ENCODE measurements at regions not wholly inside any gene's neighbourhood (a gene's known extent, or its start where the extent isn't known, plus 50 kb on each side); places are given as distances from the start of the nearest gene placed in this dataset.

DNA sequence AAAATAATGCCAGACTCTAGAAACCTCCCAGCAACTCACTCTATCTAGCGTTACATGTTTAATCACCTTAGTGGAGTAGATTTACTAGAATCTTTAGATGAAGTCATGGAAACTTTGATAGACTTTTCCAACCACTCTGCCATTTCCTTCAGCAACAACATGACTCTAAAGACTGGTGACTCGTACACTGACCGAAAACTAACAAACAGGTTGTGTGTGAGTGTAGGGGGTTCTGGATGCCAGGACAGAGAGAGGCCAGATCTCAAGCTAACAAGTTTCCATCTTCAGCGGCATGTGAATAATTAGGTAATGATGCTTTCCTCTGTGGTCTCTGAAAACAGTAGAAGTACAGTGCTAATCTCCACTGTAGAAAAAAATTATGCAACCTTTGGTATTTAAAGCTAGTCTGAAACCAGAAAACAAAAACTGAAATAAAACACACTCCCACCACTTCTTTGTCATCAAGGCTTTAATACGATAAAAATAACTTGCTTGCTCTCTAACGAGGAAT, 286.4 kb downstream of the PRDM5 start:
- H3K27ac ChIP-seq = no peak overlapping the region
- no peaks in the 10 kb centered on the region for H3K9me3 ChIP-seq
- DNase-seq (ENCODE audit: low read depth in 1 of 2, low spot score in 1 of 2) (no peak), FAIRE-seq (no peak), ATAC-seq (no peak)
- CTCF ChIA-PET = no interaction called here
- H3K4me2 ChIP-seq = no peak overlapping the region
- POLR2A ChIA-PET = no interaction called here
- 50% methylated on average over 6 of the region's 6 CpGs for WGBS (ENCODE audit: missing lambda C conversion rate)
- TF ChIP-seq EP300 (IDR thresholded peaks at IDR 0.05) (no peak), ZNF302 (CRISPR knock-in tag; IDR thresholded peaks at IDR 0.05) (no peak), FOXS1 (CRISPR knock-in tag; IDR thresholded peaks at IDR 0.05) (no peak), CBX8 (IDR thresholded peaks at IDR 0.05) (no peak), RFX5 (IDR thresholded peaks at IDR 0.05) (no peak), HOXA7 (CRISPR knock-in tag; IDR thresholded peaks at IDR 0.05) (no peak), HOXB5 (CRISPR knock-in tag; IDR thresholded peaks at IDR 0.05) (no peak), HDAC2 (IDR thresholded peaks at IDR 0.05) (no peak), GATA3 (IDR thresholded peaks at IDR 0.05; ENCODE audit: borderline replicate concordance) (no peak), POLR2AphosphoS2 (conservative IDR thresholded peaks at IDR 0.05; ENCODE audit: low read length) (no peak), SREBF2 (IDR thresholded peaks at IDR 0.05) (no peak), POLR2A (IDR thresholded peaks at IDR 0.05; ENCODE audit: low read length) (no peak), RNF2 (IDR thresholded peaks at IDR 0.05; ENCODE audit: borderline replicate concordance, low read depth) (no peak), TP53 (CRISPR knock-in tag; IDR thresholded peaks at IDR 0.05) (no peak)
- TF ChIP-seq, protein P1, sequence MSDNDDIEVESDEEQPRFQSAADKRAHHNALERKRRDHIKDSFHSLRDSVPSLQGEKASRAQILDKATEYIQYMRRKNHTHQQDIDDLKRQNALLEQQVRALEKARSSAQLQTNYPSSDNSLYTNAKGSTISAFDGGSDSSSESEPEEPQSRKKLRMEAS (IDR thresholded peaks at IDR 0.05) = no peak
- TF ChIP-seq, protein P2, sequence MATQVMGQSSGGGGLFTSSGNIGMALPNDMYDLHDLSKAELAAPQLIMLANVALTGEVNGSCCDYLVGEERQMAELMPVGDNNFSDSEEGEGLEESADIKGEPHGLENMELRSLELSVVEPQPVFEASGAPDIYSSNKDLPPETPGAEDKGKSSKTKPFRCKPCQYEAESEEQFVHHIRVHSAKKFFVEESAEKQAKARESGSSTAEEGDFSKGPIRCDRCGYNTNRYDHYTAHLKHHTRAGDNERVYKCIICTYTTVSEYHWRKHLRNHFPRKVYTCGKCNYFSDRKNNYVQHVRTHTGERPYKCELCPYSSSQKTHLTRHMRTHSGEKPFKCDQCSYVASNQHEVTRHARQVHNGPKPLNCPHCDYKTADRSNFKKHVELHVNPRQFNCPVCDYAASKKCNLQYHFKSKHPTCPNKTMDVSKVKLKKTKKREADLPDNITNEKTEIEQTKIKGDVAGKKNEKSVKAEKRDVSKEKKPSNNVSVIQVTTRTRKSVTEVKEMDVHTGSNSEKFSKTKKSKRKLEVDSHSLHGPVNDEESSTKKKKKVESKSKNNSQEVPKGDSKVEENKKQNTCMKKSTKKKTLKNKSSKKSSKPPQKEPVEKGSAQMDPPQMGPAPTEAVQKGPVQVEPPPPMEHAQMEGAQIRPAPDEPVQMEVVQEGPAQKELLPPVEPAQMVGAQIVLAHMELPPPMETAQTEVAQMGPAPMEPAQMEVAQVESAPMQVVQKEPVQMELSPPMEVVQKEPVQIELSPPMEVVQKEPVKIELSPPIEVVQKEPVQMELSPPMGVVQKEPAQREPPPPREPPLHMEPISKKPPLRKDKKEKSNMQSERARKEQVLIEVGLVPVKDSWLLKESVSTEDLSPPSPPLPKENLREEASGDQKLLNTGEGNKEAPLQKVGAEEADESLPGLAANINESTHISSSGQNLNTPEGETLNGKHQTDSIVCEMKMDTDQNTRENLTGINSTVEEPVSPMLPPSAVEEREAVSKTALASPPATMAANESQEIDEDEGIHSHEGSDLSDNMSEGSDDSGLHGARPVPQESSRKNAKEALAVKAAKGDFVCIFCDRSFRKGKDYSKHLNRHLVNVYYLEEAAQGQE (IDR thresholded peaks at IDR 0.05) = no peak
- TF ChIP-seq, protein P3, sequence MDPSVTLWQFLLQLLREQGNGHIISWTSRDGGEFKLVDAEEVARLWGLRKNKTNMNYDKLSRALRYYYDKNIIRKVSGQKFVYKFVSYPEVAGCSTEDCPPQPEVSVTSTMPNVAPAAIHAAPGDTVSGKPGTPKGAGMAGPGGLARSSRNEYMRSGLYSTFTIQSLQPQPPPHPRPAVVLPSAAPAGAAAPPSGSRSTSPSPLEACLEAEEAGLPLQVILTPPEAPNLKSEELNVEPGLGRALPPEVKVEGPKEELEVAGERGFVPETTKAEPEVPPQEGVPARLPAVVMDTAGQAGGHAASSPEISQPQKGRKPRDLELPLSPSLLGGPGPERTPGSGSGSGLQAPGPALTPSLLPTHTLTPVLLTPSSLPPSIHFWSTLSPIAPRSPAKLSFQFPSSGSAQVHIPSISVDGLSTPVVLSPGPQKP (IDR thresholded peaks at IDR 0.05; ENCODE audit: low read depth, low read length) = no peak
- no peak overlapping the region for H3K4me3 ChIP-seq
- no peaks in the 10 kb centered on the region for H3K4me1 ChIP-seq

DNA sequence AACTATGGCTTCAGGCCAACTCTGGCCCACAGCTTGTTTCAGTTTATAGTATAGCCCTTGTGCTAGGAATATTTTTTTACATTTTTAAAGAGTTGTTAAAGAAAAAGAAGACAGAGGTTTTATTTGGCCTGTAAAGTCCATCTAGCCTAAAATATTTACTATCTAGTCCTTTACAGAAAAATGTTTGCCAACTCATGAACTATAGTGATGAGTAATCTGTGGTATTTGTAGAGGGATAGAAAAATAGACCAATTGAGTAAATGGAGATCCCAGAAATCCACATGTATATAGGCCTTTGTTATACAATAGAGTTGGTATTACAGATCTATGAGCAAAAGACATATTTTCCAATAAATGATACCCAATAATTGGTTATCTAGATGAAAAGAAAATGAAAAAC, 288.7 kb downstream of the PRDM5 start:
- POLR2A ChIA-PET = no interaction called here
- CTCF ChIA-PET = no interaction called here
- no peak overlapping the region for H3K4me3 ChIP-seq
- ATAC-seq = no peak
- TF ChIP-seq, protein P4, sequence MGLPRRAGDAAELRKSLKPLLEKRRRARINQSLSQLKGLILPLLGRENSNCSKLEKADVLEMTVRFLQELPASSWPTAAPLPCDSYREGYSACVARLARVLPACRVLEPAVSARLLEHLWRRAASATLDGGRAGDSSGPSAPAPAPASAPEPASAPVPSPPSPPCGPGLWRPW (IDR thresholded peaks at IDR 0.05) = no peak
- TF ChIP-seq HOXA7 (CRISPR knock-in tag; IDR thresholded peaks at IDR 0.05) = no peak
- TF ChIP-seq POLR2AphosphoS2 (conservative IDR thresholded peaks at IDR 0.05; ENCODE audit: low read length) = no peak
- no peak for TF ChIP-seq NR3C1 (IDR thresholded peaks at IDR 0.05)
- no peak for TF ChIP-seq HDAC2 (IDR thresholded peaks at IDR 0.05)
- TF ChIP-seq JUN (IDR thresholded peaks at IDR 0.05) = no peak
- no peak for TF ChIP-seq HOXB13 (CRISPR knock-in tag; IDR thresholded peaks at IDR 0.05; ENCODE audit: low read depth)
- no peak for TF ChIP-seq EHF (CRISPR knock-in tag; IDR thresholded peaks at IDR 0.05)
- no peak for TF ChIP-seq RAD21 (conservative IDR thresholded peaks at IDR 0.05 in 1 of 2, IDR thresholded peaks at IDR 0.05 in 1 of 2)
- no peak for TF ChIP-seq CHD4 (IDR thresholded peaks at IDR 0.05; ENCODE audit: borderline replicate concordance)
- TF ChIP-seq, protein P5, sequence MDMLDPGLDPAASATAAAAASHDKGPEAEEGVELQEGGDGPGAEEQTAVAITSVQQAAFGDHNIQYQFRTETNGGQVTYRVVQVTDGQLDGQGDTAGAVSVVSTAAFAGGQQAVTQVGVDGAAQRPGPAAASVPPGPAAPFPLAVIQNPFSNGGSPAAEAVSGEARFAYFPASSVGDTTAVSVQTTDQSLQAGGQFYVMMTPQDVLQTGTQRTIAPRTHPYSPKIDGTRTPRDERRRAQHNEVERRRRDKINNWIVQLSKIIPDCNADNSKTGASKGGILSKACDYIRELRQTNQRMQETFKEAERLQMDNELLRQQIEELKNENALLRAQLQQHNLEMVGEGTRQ (IDR thresholded peaks at IDR 0.05) = no peak
- TF ChIP-seq FOSL2 (IDR thresholded peaks at IDR 0.05) = no peak
- TF ChIP-seq FOSL2 (CRISPR knock-in tag; IDR thresholded peaks at IDR 0.05) = no peak
- H3K27ac ChIP-seq = no peak overlapping the region
- H3K9me3 ChIP-seq = no peaks in the 10 kb centered on the region
- DNase-seq (ENCODE audit: low read depth in 1 of 2, low spot score in 1 of 2) = no peak
- FAIRE-seq = no peak
- H3K4me2 ChIP-seq = no peak overlapping the region
- H3K4me1 ChIP-seq = no peaks in the 10 kb centered on the region

All from A549 (cell line).